ENCODE measurements at regions not wholly inside any gene's neighbourhood (a gene's known extent, or its start where the extent isn't known, plus 50 kb on each side); places are given as distances from the start of the nearest gene placed in this dataset.

- H3K36me3 ChIP-seq (ENCODE audit: insufficient read depth, low read length) = no peaks in the 10 kb centered on the region
- H3K9ac ChIP-seq (ENCODE audit: low read depth, low read length, poor library complexity, severe bottlenecking) = no peak overlapping the region
- no peak overlapping the region for H2AFZ ChIP-seq (ENCODE audit: low read length)
- TF ChIP-seq, protein P1, sequence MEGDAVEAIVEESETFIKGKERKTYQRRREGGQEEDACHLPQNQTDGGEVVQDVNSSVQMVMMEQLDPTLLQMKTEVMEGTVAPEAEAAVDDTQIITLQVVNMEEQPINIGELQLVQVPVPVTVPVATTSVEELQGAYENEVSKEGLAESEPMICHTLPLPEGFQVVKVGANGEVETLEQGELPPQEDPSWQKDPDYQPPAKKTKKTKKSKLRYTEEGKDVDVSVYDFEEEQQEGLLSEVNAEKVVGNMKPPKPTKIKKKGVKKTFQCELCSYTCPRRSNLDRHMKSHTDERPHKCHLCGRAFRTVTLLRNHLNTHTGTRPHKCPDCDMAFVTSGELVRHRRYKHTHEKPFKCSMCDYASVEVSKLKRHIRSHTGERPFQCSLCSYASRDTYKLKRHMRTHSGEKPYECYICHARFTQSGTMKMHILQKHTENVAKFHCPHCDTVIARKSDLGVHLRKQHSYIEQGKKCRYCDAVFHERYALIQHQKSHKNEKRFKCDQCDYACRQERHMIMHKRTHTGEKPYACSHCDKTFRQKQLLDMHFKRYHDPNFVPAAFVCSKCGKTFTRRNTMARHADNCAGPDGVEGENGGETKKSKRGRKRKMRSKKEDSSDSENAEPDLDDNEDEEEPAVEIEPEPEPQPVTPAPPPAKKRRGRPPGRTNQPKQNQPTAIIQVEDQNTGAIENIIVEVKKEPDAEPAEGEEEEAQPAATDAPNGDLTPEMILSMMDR (conservative IDR thresholded peaks at IDR 0.05; ENCODE audit: low read length) = no peak
- TF ChIP-seq EZH2phosphoT487 (IDR thresholded peaks at IDR 0.05; ENCODE audit: borderline replicate concordance) = no peak
- no peak overlapping the region for H3K4me3 ChIP-seq (ENCODE audit: low read length, poor library complexity, severe bottlenecking)
- no peaks in the 10 kb centered on the region for H3K79me2 ChIP-seq (ENCODE audit: insufficient read depth, low read length)
- no peaks in the 10 kb centered on the region for H3K9me2 ChIP-seq (replicated peaks; ENCODE audit: low read depth, low read length)
- no peaks in the 10 kb centered on the region for H3K9me3 ChIP-seq (ENCODE audit: insufficient read depth, low read depth, low read length)
- no peaks in the 10 kb centered on the region for H3F3A ChIP-seq (ENCODE audit: low read depth)
- H3K4me2 ChIP-seq (ENCODE audit: low read depth, low read length, poor library complexity, severe bottlenecking) = no peak overlapping the region
- no peaks in the 10 kb centered on the region for H4K20me1 ChIP-seq (ENCODE audit: insufficient read depth, low read length, poor library complexity, severe bottlenecking)
- H3K27me3 ChIP-seq (ENCODE audit: insufficient read depth, low read length, poor library complexity, severe bottlenecking) = no peaks in the 10 kb centered on the region
- H3K4me1 ChIP-seq (ENCODE audit: insufficient read depth, low read length, poor library complexity, severe bottlenecking) = no peaks in the 10 kb centered on the region
Observed at GRCh38 chr12:17540921-17541320, 549.1 kb downstream of the RERGL start.

DNA sequence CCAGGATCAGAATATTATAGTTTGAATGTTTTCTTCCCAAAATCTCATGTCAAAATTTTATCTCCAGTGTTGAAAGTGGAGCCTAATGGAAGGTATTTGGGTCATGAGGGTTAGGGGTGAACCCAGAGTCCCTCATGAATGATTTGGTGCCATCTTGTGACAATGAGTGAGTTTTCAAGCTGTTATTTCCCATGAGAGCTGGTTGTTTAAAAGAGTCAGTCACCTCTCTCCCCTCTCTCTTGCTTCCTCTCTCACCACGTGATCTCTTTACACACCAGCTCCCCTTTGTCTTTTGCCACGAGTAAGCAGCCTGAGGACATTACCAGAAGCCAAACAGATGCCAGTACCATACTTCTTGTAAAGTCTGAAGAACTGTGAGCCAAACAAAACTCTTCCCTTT, 561.6 kb downstream of the RERGL start:
- H3K9ac ChIP-seq (ENCODE audit: low read depth, low read length, poor library complexity, severe bottlenecking) = no peak overlapping the region
- no peaks in the 10 kb centered on the region for H3K79me2 ChIP-seq (ENCODE audit: insufficient read depth, low read length)
- no peak overlapping the region for H3K4me2 ChIP-seq (ENCODE audit: low read depth, low read length, poor library complexity, severe bottlenecking)
- H3K36me3 ChIP-seq (ENCODE audit: insufficient read depth, low read length) = no peaks in the 10 kb centered on the region
- H3F3A ChIP-seq (ENCODE audit: low read depth) = no peaks in the 10 kb centered on the region
- no peaks in the 10 kb centered on the region for H4K20me1 ChIP-seq (ENCODE audit: insufficient read depth, low read length, poor library complexity, severe bottlenecking)
- H3K9me2 ChIP-seq (replicated peaks; ENCODE audit: low read depth, low read length) = no peaks in the 10 kb centered on the region
- TF ChIP-seq EZH2phosphoT487 (IDR thresholded peaks at IDR 0.05; ENCODE audit: borderline replicate concordance) = no peak
- TF ChIP-seq, protein P1 (conservative IDR thresholded peaks at IDR 0.05; ENCODE audit: low read length) = no peak
- H3K9me3 ChIP-seq (ENCODE audit: insufficient read depth, low read depth, low read length) = no peaks in the 10 kb centered on the region
- no peak overlapping the region for H2AFZ ChIP-seq (ENCODE audit: low read length)
- H3K27me3 ChIP-seq (ENCODE audit: insufficient read depth, low read length, poor library complexity, severe bottlenecking) = no peaks in the 10 kb centered on the region
- no peaks in the 10 kb centered on the region for H3K4me1 ChIP-seq (ENCODE audit: insufficient read depth, low read length, poor library complexity, severe bottlenecking)
- H3K4me3 ChIP-seq (ENCODE audit: low read length, poor library complexity, severe bottlenecking) = no peak overlapping the region

DNA sequence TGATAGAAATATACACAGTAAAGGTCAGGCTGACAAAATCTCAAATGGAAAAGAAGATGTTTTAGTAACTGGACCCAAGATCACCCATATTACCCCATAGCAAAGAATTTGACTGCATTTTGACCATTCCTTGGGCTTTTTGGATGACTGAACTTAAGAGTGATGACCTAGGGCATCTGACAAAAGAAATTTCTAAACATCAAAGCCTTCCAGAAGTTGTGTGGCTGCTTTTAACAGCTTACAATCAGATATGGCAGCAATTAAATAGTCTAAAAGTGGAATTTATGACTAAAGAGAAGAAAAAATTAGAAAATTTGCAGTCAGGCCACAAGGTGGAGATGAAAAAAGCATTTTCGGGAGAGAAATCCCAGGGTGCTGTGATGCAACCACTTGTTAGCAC, 563.0 kb downstream of the RERGL start:
- Histone ChIP-seq H4K20me1 (ENCODE audit: insufficient read depth, low read length, poor library complexity, severe bottlenecking) (no peaks in the 10 kb centered on the region), H3K4me3 (ENCODE audit: low read length, poor library complexity, severe bottlenecking) (no peak overlapping the region), H3K27me3 (ENCODE audit: insufficient read depth, low read length, poor library complexity, severe bottlenecking) (no peaks in the 10 kb centered on the region), H3K9me3 (ENCODE audit: insufficient read depth, low read depth, low read length) (no peaks in the 10 kb centered on the region), H3K4me2 (ENCODE audit: low read depth, low read length, poor library complexity, severe bottlenecking) (no peak overlapping the region), H2AFZ (ENCODE audit: low read length) (no peak overlapping the region), H3K9me2 (replicated peaks; ENCODE audit: low read depth, low read length) (no peaks in the 10 kb centered on the region), H3K4me1 (ENCODE audit: insufficient read depth, low read length, poor library complexity, severe bottlenecking) (no peaks in the 10 kb centered on the region), H3K79me2 (ENCODE audit: insufficient read depth, low read length) (no peaks in the 10 kb centered on the region), H3K9ac (ENCODE audit: low read depth, low read length, poor library complexity, severe bottlenecking) (no peak overlapping the region), H3K36me3 (ENCODE audit: insufficient read depth, low read length) (no peaks in the 10 kb centered on the region), H3F3A (ENCODE audit: low read depth) (no peaks in the 10 kb centered on the region)
- no peak for TF ChIP-seq EZH2phosphoT487 (IDR thresholded peaks at IDR 0.05; ENCODE audit: borderline replicate concordance)
- TF ChIP-seq, protein P1 (conservative IDR thresholded peaks at IDR 0.05; ENCODE audit: low read length) = no peak
